ENCODE measurements at regions not wholly inside any gene's neighbourhood (a gene's known extent, or its start where the extent isn't known, plus 50 kb on each side); places are given as distances from the start of the nearest gene placed in this dataset.

GRCh38 chr9:82880336-82881050, 182.4 kb downstream of the RASEF start:
- TF ChIP-seq CTCF (IDR thresholded peaks at IDR 0.05; ENCODE audit: low read depth, low read length, poor library complexity, severe bottlenecking) (no peak), EZH2phosphoT487 (IDR thresholded peaks at IDR 0.05; ENCODE audit: borderline replicate concordance, low read length) (no peak)

Measured in DOHH2 (cell line).